ENCODE measurements at regions not wholly inside any gene's neighbourhood (a gene's known extent, or its start where the extent isn't known, plus 50 kb on each side); places are given as distances from the start of the nearest gene placed in this dataset.

DNA sequence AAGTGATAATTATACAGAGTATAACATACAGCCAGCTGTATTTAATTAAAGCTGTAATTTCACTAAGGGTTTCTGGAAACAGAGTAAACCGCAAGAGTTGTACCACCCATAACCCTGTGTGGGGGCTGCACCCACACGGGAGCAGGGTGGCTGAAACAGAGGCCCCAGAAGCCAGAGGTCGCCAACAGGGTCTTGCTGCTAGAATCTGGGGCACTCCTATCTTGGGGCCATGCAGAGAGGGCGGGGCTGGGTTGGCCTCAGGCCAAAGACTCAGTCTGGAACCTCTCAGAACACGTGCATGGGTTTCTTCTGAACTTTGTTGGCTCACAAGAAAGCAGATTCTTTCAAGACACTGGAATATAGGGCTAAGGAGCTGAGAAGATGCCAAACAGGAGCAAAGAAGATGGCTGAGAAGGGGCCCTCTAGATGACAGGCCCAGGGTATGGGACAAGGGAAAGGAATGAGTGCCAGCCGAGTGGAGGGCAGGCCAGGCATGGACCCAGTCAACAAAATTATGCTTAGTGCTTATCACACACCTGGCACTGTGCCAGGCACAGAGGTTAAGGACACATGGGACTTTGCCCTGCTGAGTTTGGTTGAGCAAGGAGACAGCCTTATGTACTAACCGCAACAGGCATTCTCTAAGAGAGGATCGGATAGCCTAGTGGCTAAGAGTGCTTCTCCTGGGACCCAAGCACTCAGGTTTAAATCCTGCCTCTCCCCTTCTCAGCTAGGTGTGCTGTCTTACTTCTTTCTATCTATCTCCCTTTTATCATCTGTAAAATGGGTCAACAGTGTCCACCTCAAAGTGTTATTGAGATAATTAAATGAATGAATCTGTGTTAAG, 96.6 kb upstream of the FOXP4 start:
- no peak for TF ChIP-seq CTCF (IDR thresholded peaks at IDR 0.05)
- DNase-seq (ENCODE audit: low spot score), result no peak
- peak overlapping the region in 1 of 2 donors; percentile 87 for H3K27ac ChIP-seq
- no peak overlapping the region for H3K4me3 ChIP-seq

DNA sequence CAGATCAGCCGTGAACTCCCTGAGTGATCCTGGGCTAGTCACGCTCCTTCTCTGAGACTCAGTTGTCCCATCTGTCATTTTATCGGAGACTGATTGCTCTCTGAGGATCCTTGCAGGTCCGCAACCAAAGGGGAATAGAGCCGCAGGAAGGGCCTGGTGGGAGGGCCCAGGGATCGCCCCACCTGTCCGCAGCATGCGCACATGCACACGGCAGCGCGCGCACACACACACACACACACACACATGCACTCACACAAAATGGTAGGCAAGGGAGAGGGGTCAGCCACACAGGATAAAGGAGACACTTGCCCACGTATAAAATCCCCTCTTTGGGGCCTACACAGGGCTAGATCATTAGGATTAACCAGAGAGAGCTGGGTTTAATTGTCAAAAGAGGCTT, 95.6 kb upstream of the FOXP4 start:
- no peak for DNase-seq (ENCODE audit: low spot score)
- Histone ChIP-seq H3K27ac (peak overlapping the region; percentile 77 to 87), H3K4me3 (peak overlapping the region; percentile 45)
- TF ChIP-seq CTCF (IDR thresholded peaks at IDR 0.05), result no peak

GRCh38 chr6:41451039-41451438, 95.1 kb upstream of the FOXP4 start:
- TF ChIP-seq CTCF (IDR thresholded peaks at IDR 0.05), result no peak
- peak overlapping the region; percentile 77 to 87 for H3K27ac ChIP-seq
- DNase-seq (ENCODE audit: low spot score), result no peak
- H3K4me3 ChIP-seq, result peak overlapping the region; percentile 45

GRCh38 chr6:41451515-41452163, 94.5 kb upstream of the FOXP4 start:
- no peak for TF ChIP-seq CTCF (IDR thresholded peaks at IDR 0.05)
- DNase-seq (ENCODE audit: low spot score), result no peak
- Histone ChIP-seq H3K4me3 (peak overlapping the region; percentile 45), H3K27ac (peak overlapping the region; percentile 77 to 87)

GRCh38 chr6:41452763-41453162, 93.4 kb upstream of the FOXP4 start:
- Histone ChIP-seq H3K4me3 (no peak overlapping the region), H3K27ac (peak overlapping the region in 1 of 2 donors; percentile 49)
- DNase-seq (ENCODE audit: low spot score), result no peak
- no peak for TF ChIP-seq CTCF (IDR thresholded peaks at IDR 0.05)

DNA sequence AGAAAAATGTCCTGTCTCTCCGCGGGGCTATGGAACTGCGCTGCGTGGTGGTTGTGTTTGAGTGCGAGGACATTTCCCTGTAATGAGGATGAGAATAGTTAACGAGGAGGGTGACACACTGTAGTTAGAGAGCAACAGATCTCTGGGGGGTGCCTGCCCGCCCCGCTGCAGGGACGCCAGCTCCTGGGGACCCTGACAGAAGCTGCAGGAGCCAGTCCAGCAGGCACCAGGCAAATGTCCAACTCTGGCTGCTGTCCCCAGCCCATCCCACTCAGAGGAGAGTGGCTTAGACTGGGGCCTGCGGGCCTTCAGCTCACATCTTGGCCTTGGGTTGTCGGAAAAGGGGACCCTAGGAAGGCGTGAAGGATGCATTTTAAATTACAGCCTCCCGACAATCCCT, 92.9 kb upstream of the FOXP4 start:
- Histone ChIP-seq H3K4me3 (no peak overlapping the region), H3K27ac (peak overlapping the region in 1 of 2 donors; percentile 49)
- DNase-seq (ENCODE audit: low spot score), result no peak
- no peak for TF ChIP-seq CTCF (IDR thresholded peaks at IDR 0.05)

All from coronary artery (tissue), 2 donors.